Trophoblast cell (in vitro differentiated cells and primary cell): ENCODE measurements at regions not wholly inside any gene's neighbourhood (a gene's known extent, or its start where the extent isn't known, plus 50 kb on each side); places are given as distances from the start of the nearest gene placed in this dataset.
A peak's percentile ranks its signal among the peaks of the same experiment; 100 is the strongest.

ENCODE experiments used
- DNase-seq, 2 donors: peaks; one replicate each; pipeline ENCODE4 v3.0.0-alpha.2; 2016
- H2AFZ ChIP-seq: 2 replicates; pipeline ENCODE4 v1.6.1; 2013; ENCODE audit warnings: low read length, moderate library complexity, mild to moderate bottlenecking; ENCODE audit not compliant: insufficient read depth, poor library complexity
- H2AK5ac ChIP-seq: 2 replicates; pipeline ENCODE4 v1.6.1; 2013; ENCODE audit warnings: mild to moderate bottlenecking, low read length
- H2BK120ac ChIP-seq: 2 replicates; pipeline ENCODE4 v1.6.1; 2013; ENCODE audit warnings: low read length, mild to moderate bottlenecking, moderate library complexity; ENCODE audit not compliant: insufficient read depth, poor library complexity
- H2BK12ac ChIP-seq: 2 replicates; pipeline ENCODE4 v1.6.1; 2013; ENCODE audit warnings: mild to moderate bottlenecking, low read length, moderate library complexity
- H2BK5ac ChIP-seq: 2 replicates; pipeline ENCODE4 v1.6.1; 2013; ENCODE audit warnings: low read length, low read depth, moderate library complexity, mild to moderate bottlenecking; ENCODE audit not compliant: poor library complexity
- H3K14ac ChIP-seq: 2 replicates; pipeline ENCODE4 v1.6.1; 2013; ENCODE audit warnings: mild to moderate bottlenecking, low read length
- H3K18ac ChIP-seq: 2 replicates; pipeline ENCODE4 v1.6.1; 2013; ENCODE audit warnings: mild to moderate bottlenecking, low read length
- H3K23ac ChIP-seq: 2 replicates; pipeline ENCODE4 v1.6.1; 2013; ENCODE audit warnings: low read length
- H3K27ac ChIP-seq: 2 replicates; pipeline ENCODE4 v1.5.1; 2013; ENCODE audit warnings: low read depth, mild to moderate bottlenecking, inconsistent platforms, low read length, moderate library complexity
- H3K27me3 ChIP-seq: 2 replicates; pipeline ENCODE4 v1.6.1; 2013; ENCODE audit warnings: inconsistent platforms, mild to moderate bottlenecking, low read length, moderate library complexity; ENCODE audit not compliant: insufficient read depth
- H3K36me3 ChIP-seq, 2 experiments: 1 replicate in 1 of 2; 2 replicates in 1 of 2; pipeline ENCODE4 v1.6.1; 2013; ENCODE audit warnings: low read length in 2 of 2, mild to moderate bottlenecking in 2 of 2, moderate library complexity in 1 of 2; ENCODE audit not compliant: insufficient read depth in 2 of 2, control insufficient read depth in 1 of 2
- H3K4ac ChIP-seq: 2 replicates; pipeline ENCODE4 v1.6.1; 2013; ENCODE audit warnings: low read depth, mild to moderate bottlenecking, low read length, moderate library complexity
- H3K4me1 ChIP-seq, 2 experiments: 1 replicate in 1 of 2; 2 replicates in 1 of 2; pipeline ENCODE4 v1.6.1; 2013; ENCODE audit warnings: low read length in 2 of 2, mild to moderate bottlenecking in 2 of 2, moderate library complexity in 1 of 2; ENCODE audit not compliant: insufficient read depth in 2 of 2, control insufficient read depth in 1 of 2
- H3K4me2 ChIP-seq: 2 replicates; pipeline ENCODE4 v1.6.1; 2013; ENCODE audit warnings: inconsistent platforms, mild to moderate bottlenecking, low read length, moderate library complexity
- H3K4me3 ChIP-seq: 2 replicates; pipeline ENCODE4 v1.5.1; 2013; ENCODE audit warnings: mild to moderate bottlenecking, low read depth, low read length, inconsistent platforms
- H3K79me1 ChIP-seq: one replicate; pipeline ENCODE4 v1.6.1; 2013; ENCODE audit warnings: low read length
- H3K79me2 ChIP-seq: 2 replicates; pipeline ENCODE4 v1.6.1; 2013; ENCODE audit warnings: low read length, mild to moderate bottlenecking; ENCODE audit not compliant: control insufficient read depth, insufficient read depth, poor library complexity
- H3K9ac ChIP-seq: 2 replicates; pipeline ENCODE4 v1.6.1; 2013; ENCODE audit warnings: mild to moderate bottlenecking, low read length
- H3K9me3 ChIP-seq: 2 replicates; pipeline ENCODE4 v1.6.1; 2013; ENCODE audit warnings: low read depth, mild to moderate bottlenecking, control low read depth, inconsistent platforms, low read length; ENCODE audit not compliant: insufficient read depth
- H4K12ac ChIP-seq: 2 replicates; pipeline ENCODE4 v1.6.1; 2013; ENCODE audit warnings: low read depth, mild to moderate bottlenecking, low read length, moderate library complexity
- H4K8ac ChIP-seq: 2 replicates; pipeline ENCODE4 v1.6.1; 2013; ENCODE audit warnings: low read depth, mild to moderate bottlenecking, low read length, moderate library complexity
- H4K91ac ChIP-seq: one replicate; pipeline ENCODE4 v1.6.1; 2013; ENCODE audit warnings: low read depth, mild to moderate bottlenecking, low read length, moderate library complexity
- WGBS: extraction: QIAGEN DNeasy Blood & Tissue Kit; methylation state at CpG from one replicate; pipeline ENCODE4 v1.1.7; 2013; ENCODE audit warnings: missing lambda C conversion rate; ENCODE audit not compliant: insufficient read length, insufficient coverage; ENCODE audit errors: extremely low coverage; 5-methylcytosine and 5-hydroxymethylcytosine counted together

DNA sequence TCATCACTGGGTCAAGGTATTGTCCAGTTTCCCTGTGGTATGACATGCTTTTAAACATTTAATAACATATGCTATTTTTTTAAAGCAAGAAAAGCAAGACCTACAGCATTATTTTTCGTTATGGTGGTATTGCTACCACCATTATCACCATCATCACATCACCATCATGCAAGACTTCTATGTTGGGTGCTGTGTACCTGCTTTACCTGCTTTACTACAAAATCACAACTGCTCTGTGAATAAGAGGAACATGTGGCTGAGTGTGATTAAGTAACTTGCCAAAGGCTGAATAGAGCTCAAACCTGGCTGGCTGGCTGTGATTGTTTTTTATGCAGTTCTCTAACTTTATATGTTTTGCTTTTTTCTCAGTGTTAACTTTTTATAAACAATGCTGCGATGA lies 140.8 kb upstream of the CLINT1 start:
- no peak overlapping the region for H3K4me2 ChIP-seq
- H2AK5ac ChIP-seq: no peak overlapping the region
- H3K79me1 ChIP-seq: no peaks in the 10 kb centered on the region
- H3K36me3 ChIP-seq: no peaks in the 10 kb centered on the region
- H3K27me3 ChIP-seq: no peaks in the 10 kb centered on the region
- DNase-seq: peak in 1 of 2 donors; percentile 85
- no peak overlapping the region for H4K91ac ChIP-seq
- H4K8ac ChIP-seq: no peak overlapping the region
- WGBS: no CpG with 5 or more reads among the region's 2 CpGs
- H2BK5ac ChIP-seq: no peak overlapping the region
- H3K4me3 ChIP-seq: no peak overlapping the region
- no peak overlapping the region for H3K23ac ChIP-seq
- no peaks in the 10 kb centered on the region for H3K4me1 ChIP-seq
- H2AFZ ChIP-seq: no peak overlapping the region
- no peak overlapping the region for H3K9ac ChIP-seq
- H3K27ac ChIP-seq: no peak overlapping the region
- H3K4ac ChIP-seq: no peak overlapping the region
- H2BK12ac ChIP-seq: no peak overlapping the region
- no peak overlapping the region for H2BK120ac ChIP-seq
- H3K79me2 ChIP-seq: no peaks in the 10 kb centered on the region
- H4K12ac ChIP-seq: no peak overlapping the region
- H3K9me3 ChIP-seq: no peaks in the 10 kb centered on the region
- no peak overlapping the region for H3K14ac ChIP-seq
- no peak overlapping the region for H3K18ac ChIP-seq

DNA sequence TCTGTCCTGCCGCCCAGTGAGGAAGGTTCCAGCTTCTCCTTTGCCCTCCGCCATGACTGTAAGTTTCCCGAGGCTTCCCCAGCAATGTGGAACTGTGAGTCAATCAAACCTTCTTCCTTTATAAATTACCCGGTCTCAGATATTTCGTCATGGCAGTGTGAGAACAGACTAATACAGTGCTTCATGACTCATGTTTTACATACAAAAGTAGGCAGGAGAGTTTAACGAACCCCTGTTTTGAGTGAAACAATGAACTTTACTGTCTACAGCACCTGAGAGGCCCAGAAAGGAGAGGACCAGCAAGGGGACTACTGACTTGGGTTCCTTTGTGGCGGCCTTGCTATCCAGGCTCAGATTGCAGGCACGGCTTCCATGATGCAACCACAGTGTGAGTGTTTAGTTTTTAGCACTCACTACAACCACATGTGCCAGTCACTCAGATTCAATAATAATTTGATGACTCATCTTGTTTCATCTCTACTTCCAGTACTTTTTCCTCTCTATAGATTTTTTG lies 139.1 kb upstream of the CLINT1 start:
- no peaks in the 10 kb centered on the region for H3K9me3 ChIP-seq
- no peak overlapping the region for H3K4me2 ChIP-seq
- H2AK5ac ChIP-seq: no peak overlapping the region
- WGBS: no CpG with 5 or more reads among the region's 8 CpGs
- H3K4me3 ChIP-seq: no peak overlapping the region
- no peak overlapping the region for H3K4ac ChIP-seq
- H3K79me2 ChIP-seq: no peaks in the 10 kb centered on the region
- H3K4me1 ChIP-seq: no peaks in the 10 kb centered on the region
- H3K18ac ChIP-seq: no peak overlapping the region
- H4K91ac ChIP-seq: no peak overlapping the region
- no peaks in the 10 kb centered on the region for H3K27me3 ChIP-seq
- DNase-seq: peak in 1 of 2 donors; percentile 65
- no peak overlapping the region for H3K23ac ChIP-seq
- no peak overlapping the region for H4K12ac ChIP-seq
- H2BK120ac ChIP-seq: no peak overlapping the region
- no peak overlapping the region for H3K27ac ChIP-seq
- H3K36me3 ChIP-seq: no peaks in the 10 kb centered on the region
- H2AFZ ChIP-seq: no peak overlapping the region
- no peaks in the 10 kb centered on the region for H3K79me1 ChIP-seq
- no peak overlapping the region for H3K14ac ChIP-seq
- no peak overlapping the region for H2BK5ac ChIP-seq
- H3K9ac ChIP-seq: no peak overlapping the region
- H4K8ac ChIP-seq: no peak overlapping the region
- no peak overlapping the region for H2BK12ac ChIP-seq

DNA sequence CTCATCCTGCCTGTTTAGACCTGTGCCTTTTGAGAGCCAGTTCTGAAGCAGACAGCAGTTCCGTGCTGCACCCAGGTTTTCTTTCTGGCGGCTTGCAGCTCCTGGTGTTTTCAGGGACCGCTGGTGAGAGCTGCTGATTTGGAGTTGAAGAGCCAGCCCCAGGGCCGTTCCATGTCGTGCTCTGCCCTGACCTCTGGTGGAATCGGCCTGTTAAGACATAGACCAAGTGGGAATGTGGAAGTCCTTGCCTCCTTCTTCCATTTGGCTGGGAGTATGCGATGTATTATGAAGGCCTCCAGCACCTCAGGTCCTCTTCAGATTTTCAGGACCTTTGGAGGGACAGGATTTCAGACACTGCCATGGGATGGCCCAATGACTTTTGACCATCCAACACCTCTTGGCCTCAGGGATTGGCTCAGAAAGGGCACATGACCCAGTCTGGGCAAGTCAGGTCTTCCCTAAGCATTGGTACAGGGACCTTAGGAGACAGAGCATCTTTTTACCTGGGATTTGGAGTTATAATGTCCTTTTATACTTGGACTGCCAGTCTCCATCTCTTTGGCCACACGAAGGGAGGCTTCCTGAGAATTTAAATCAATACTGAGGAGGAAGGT lies 136.1 kb upstream of the CLINT1 start:
- Histone ChIP-seq H3K9me3 (no peaks in the 10 kb centered on the region), H3K9ac (no peak overlapping the region), H2BK5ac (no peak overlapping the region), H3K4me3 (no peak overlapping the region), H3K79me2 (no peaks in the 10 kb centered on the region), H3K79me1 (no peaks in the 10 kb centered on the region), H3K18ac (no peak overlapping the region), H4K12ac (no peak overlapping the region), H3K27me3 (no peaks in the 10 kb centered on the region), H2AFZ (peak overlapping the region; percentile 8), H3K14ac (no peak overlapping the region), H3K4ac (no peak overlapping the region), H3K36me3 (no peaks in the 10 kb centered on the region), H2AK5ac (no peak overlapping the region), H4K91ac (no peak overlapping the region), H3K27ac (no peak overlapping the region), H4K8ac (no peak overlapping the region), H3K4me1 (no peaks in the 10 kb centered on the region), H2BK12ac (no peak overlapping the region), H3K4me2 (no peak overlapping the region), H2BK120ac (no peak overlapping the region), H3K23ac (no peak overlapping the region)
- WGBS: no CpG with 5 or more reads among the region's 8 CpGs
- DNase-seq: peak; percentile 63 to 82

DNA sequence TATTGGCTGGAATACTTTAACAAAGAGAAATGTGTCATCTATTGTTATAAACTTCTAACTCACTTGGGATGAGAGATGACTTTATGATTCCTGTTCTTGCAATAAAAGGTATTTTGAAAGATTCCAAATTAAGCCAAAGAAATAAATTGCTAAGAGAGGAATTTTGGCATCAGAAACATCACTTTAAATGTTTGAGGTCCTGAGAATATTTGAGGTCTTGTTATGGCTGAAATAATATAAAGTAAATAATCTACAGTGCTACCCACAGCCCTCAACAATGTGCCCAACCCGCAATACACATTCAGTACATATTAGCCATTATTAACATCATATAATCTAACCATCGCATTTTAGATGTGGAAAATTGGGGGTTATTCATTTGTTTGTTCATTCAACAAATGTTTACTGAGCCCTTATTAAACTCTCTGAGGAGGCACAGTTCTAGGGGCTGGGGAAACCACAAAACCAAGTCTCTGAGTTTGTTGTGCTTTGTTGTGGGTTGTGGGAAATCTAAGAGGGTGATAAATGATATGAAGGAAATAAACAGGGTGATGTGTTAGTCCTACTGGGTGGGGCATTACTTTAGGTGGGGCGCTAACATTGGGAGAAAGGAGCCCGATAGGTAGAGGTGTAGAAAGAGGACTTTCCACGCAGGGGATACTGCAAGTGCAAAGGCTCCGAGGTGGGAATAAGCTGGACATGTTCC lies 135.2 kb upstream of the CLINT1 start:
- Histone ChIP-seq H3K36me3 (no peaks in the 10 kb centered on the region), H2BK120ac (no peak overlapping the region), H2BK5ac (no peak overlapping the region), H2AK5ac (no peak overlapping the region), H3K27me3 (no peaks in the 10 kb centered on the region), H3K23ac (no peak overlapping the region), H3K18ac (no peak overlapping the region), H4K8ac (no peak overlapping the region), H3K9me3 (no peaks in the 10 kb centered on the region), H3K79me2 (no peaks in the 10 kb centered on the region), H3K4me2 (no peak overlapping the region), H3K4me3 (no peak overlapping the region), H2AFZ (no peak overlapping the region), H4K12ac (no peak overlapping the region), H2BK12ac (no peak overlapping the region), H3K27ac (no peak overlapping the region), H3K4ac (no peak overlapping the region), H3K4me1 (peaks cover 0 to 2% of the 10 kb centered on the region in 2 experiments), H3K9ac (no peak overlapping the region), H3K79me1 (no peaks in the 10 kb centered on the region), H4K91ac (no peak overlapping the region), H3K14ac (no peak overlapping the region)
- no CpG with 5 or more reads among the region's 6 CpGs for WGBS
- DNase-seq: no peak
